Stimulated activated CD4-positive, alpha-beta T cell treated with anti-CD3 and anti-CD28 coated beads, Interleukin-4, amount 100 ng/mL, for 24 hours (primary cell): ENCODE measurements at regions not wholly inside any gene's neighbourhood (a gene's known extent, or its start where the extent isn't known, plus 50 kb on each side); places are given as distances from the start of the nearest gene placed in this dataset.
"Not testable (repeated sequence)": the region's sequence is repeated elsewhere in the genome, so short reads cannot be mapped to it uniquely, and the experiment has no call there.

Source experiments
- DNase-seq: peaks from one replicate; pipeline ENCODE4 v3.0.0-alpha.2; 2020

DNA sequence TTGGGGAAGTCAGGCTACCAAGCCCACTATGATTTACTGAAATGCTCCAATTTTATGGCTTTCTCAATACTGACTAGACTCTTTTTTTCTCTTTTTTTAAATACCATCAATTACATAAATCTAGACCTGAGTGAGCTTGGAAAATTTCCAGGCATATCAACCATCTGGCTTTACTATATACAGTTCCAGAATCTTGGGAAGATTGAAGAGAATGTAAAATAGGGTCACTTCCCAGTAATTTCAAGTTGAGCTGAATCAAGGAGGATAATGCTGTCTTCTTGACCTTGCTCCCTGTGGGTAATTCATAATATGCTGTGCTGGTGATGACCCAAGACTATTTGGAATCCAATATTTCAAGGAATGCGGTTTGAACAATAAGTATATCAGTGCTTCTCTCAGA lies 108.1 kb downstream of the MAP3K21 start:
- no peak for DNase-seq

GRCh38 chr1:233439721-233440120 lies 112.2 kb downstream of the MAP3K21 start:
- DNase-seq = no peak

DNA sequence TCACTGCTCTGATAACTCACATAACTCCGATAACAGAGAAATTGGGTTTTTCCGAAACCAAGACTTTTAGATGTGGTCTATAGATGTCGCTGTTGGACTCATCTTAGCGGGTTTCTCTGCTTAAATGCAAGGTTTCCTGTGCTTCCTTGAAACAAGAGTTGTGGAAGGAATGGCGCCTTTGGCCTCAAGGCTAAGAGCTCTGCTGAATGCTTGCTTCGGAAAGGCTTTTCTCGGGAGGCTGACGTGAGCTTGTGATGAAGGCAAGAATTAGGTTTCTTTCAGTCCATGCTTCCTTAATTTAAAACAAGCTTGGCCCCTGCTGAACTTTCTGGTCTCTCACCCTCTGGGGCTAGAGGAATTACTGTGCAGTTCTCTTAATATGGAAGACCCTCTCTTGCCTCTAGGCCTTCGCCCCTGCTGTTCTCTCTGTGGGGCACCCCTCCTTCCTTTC lies 113.5 kb downstream of the MAP3K21 start:
- no peak for DNase-seq

DNA sequence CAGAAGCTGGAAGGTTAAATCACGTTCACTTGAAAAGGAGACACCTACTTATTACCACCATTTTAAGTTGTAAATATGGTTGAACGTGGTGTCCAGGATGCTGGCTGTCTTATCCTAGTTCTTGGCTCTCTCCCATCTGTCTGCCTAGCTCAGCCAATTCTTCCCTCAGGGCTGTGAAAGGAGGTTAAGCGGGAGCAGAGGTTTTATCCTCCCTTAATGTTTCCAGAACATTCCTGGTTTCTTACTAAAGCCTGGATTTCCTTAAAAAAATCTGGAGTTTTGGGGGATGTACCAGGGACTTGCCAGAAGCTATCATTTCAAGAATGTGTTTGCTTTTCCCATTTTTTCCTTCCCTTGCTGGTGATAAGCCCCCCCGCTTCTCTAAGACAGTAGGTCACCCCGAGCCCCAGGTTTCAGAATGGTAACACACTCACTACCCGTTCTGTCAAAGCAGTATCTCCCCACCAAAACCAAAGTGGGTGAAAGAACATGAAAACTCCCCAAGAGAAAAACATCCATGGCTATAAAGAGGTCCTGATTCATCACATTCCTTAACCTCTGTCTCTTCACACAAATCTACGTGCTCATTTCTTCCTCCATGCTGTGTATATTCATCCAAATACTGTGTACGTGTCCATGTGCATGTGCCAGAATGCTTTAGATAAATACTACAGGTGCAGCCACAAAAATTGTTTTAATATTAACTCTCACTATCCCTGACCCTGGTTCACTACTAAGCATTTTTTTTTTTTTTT lies 114.7 kb downstream of the MAP3K21 start:
- DNase-seq = no peak

DNA sequence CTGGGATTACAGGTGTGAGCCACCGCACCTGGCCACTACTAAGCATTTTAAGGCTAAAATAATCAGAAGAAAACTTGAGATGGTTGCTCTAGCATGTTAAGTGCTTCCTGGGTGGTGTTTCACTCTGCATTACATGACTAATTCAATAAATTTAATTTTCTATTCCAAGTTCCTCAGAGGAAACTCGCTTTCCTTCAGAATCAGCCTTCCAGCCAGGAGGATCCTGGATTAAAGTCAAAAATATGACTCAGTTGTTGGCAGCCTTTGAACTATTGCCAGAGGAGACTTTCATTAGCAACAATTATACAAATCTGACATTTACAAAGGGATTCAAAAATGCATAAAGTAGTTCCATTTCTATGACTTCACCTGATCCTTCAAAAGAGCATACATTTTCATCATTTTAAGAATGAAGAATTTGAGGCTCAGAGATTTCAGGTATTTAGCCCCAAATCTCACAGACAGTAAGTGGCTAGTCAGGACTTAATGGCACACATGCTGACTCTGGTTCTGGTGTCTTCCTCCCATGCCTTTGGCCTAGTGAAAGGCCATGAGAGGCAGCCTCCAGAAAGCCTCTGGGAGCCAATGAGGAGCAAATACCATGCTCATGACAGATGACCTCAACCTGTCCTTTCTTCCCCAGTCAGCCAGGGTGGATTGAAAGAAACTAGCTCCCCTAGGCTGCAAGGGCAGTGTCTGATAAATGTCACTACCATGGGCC lies 115.7 kb downstream of the MAP3K21 start:
- no peak for DNase-seq

- DNase-seq = no peak
Observed at GRCh38 chr1:233444484-233444883, 117.0 kb downstream of the MAP3K21 start.

DNA sequence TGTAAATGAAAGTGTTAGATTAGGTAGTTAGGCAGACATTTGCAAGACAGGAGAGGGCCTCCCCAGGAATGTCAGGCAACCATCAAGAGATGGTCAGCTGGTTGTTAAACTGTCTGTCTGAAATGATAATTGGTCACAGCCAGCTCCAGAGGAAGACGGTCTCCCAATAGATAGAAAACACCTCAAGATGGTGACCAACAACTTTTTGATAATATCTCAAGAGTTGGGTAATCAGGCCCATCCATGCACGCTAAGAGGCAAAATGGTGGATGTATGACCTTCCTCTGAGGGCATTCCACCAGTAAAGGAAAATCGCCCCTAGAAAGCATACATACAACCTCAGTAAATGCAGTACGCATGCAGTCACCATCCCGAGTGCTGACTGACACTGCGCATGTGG lies 118.2 kb downstream of the MAP3K21 start:
- no peak for DNase-seq

GRCh38 chr1:233446935-233447334 lies 119.4 kb downstream of the MAP3K21 start:
- DNase-seq = no peak

DNA sequence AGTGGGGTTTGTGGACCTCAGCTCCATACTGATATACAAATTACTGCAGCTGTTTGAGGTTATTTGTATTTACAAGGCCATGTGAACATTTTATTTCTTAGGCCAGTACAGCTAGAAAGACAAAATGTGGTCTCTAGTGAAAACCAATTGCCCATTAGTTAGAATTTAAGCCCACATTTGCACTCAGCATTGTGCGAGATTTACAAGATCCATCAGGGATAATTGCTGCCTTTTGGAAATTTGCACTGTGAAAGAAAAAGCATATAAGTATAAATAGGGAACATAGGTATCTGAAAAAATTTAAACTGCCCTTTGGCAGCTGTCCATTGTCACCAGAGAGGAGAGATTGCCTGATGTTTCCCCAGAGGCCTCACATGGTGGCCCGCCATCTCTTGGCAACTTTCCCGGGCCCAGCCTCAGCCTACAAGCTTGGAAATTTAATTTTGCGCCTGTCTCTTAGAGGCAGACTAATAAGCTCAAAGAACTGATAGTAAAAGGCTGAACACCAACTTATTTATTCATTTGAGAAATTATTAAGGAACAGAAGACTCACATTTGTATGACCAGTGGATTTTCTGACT lies 120.7 kb downstream of the MAP3K21 start:
- no peak for DNase-seq

- DNase-seq = no peak
Observed at GRCh38 chr1:233452724-233453123, 125.2 kb downstream of the MAP3K21 start.

- DNase-seq = no peak
Observed at GRCh38 chr1:233453433-233454200, 126.1 kb downstream of the MAP3K21 start.

GRCh38 chr1:233459470-233459945 lies 132.0 kb downstream of the MAP3K21 start:
- DNase-seq = no peak

GRCh38 chr1:233459968-233460367 lies 132.4 kb downstream of the MAP3K21 start:
- DNase-seq = no peak

- no peak for DNase-seq
Observed at GRCh38 chr1:233460692-233461091, 133.2 kb downstream of the MAP3K21 start.

GRCh38 chr1:233461847-233462246 lies 134.3 kb downstream of the MAP3K21 start:
- no peak for DNase-seq

- DNase-seq = no peak
Observed at GRCh38 chr1:233463333-233463732, 135.8 kb downstream of the MAP3K21 start.

DNA sequence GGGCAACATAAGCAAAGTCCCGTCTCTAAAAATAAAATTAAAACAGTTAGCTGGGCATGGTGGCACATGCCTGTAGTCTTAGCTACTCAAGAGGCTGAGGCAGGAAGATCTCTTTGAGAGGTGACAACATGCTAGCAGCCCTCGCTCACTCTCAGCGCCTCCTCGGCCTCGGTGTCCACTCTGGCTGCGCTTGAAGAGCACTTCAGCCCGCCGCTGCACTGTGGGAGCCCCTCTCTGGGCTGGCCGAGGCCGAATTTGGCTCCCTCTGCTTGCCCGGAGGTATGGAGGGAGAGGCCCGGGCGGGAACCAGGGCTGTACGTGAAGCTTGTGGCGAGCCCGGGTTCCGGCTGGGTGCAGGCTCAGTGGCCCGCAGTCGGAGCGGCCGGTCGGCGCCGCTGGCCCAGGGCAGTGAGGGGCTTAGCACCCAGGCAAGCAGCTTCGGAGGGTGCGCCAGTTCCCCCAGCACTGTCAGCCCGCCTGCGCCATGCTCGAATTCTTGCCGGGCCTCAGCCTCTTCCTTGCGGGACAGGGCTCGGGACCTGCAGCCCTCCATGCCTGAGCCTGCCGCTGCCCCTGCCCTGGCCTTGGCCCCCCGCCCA lies 138.3 kb downstream of the MAP3K21 start:
- DNase-seq = no peak

GRCh38 chr1:233470741-233471499 lies 143.0 kb upstream of the KCNK1 start:
- DNase-seq = no peak

DNA sequence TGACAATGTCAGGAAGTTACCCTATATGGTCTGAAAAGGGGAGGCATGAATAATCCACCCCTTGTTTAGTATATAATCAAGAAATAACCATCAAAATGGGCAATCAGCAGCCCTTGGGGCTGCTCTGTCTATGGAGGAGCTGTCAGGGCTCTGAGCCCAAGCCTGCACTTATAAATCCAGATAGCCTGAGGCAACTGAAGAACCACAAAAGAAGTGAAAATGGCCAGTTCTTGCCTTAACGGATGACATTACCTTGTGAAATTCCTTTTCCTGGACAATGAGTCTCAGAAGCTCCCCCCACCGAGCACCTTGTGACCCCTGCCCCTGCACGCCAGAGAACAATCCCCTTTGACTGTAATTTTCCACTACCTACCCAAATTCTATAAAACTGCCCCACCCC lies 142.1 kb upstream of the KCNK1 start:
- DNase-seq = not testable (repeated sequence)

DNA sequence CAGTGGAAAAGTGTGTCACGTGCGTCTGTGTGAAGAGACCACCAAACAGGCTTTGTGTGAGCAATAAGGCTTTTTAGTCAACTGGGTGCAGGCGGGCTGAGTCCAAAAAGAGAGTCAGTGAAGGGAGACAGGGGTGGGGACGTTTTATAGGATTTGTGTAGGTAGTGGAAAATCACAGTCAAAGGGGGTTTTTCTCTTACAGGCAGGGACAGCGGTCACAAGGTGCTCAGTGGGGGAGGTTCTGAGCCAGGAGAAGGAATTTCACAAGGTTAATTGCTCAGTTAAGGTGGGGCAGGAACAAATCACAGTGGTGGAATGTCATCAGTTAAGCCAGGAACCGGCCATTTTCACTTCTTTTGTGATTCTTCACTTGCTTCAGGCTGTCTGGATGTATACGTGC lies 141.1 kb upstream of the KCNK1 start:
- DNase-seq = not testable (repeated sequence)

GRCh38 chr1:233473549-233474204 lies 140.2 kb upstream of the KCNK1 start:
- no peak for DNase-seq
